Activated CD4-positive, alpha-beta T cell treated with anti-CD3 and anti-CD28 coated beads, Interleukin-10, Interleukin-2, amounts not matched to agents 100 ng/mL and 50 ng/mL, durations not matched to agents 16 hours and 8 hours (primary cell): ENCODE measurements at regions not wholly inside any gene's neighbourhood (a gene's known extent, or its start where the extent isn't known, plus 50 kb on each side); places are given as distances from the start of the nearest gene placed in this dataset.

ENCODE experiments used
- DNase-seq: peaks from one replicate; pipeline ENCODE4 v3.0.0-alpha.2; 2020

DNA sequence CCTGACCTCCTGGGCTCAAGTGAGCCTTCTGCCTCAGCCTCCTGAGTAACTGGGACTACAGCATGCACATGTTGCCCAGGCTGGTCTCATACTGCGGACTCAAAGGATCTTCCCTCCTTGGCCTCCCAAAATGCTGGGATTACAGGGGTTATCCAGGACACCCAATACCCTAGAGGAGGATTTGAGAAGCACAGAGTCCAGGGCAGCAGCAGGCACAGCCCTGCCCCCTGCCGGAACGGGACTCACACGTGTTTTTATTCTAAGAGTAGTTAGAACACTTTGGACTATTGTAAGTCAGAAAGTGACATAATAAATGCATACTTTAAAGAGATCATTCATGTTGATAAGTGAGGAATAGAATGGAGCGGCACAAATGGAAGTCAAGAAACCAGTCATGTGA is 80.2 kb downstream of the C6orf118 start:
- no peak for DNase-seq

DNA sequence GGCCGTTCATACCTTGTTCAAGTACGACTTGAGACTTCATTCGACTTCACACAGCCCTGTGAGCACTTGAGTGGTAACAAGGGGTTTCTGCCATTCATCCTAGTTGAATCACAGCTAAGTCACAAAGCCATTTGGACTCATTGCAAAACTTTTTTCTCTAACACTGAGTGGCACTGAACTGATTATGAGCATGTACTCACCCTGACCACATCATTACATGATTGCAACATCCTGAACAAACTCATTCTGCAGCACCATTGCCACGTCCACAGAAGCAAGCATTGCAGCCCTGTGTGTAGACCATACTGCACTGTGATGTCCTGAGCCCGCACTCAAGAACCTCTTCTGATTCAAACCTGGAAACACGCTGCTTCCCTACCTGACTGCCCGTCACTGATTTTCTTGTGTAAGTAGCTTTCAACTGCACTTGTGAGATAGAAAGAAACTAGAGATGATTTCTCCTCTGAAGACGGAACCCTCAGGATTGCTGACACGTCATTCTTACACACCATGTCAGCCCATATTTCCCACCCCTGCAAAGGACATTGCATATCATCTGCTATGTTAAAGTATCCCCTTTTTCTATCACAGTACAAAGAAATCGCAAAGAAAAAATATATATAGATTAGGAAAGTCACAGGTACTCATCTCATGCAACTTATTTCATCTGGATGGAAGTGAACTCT is 81.6 kb downstream of the C6orf118 start:
- DNase-seq = no peak

DNA sequence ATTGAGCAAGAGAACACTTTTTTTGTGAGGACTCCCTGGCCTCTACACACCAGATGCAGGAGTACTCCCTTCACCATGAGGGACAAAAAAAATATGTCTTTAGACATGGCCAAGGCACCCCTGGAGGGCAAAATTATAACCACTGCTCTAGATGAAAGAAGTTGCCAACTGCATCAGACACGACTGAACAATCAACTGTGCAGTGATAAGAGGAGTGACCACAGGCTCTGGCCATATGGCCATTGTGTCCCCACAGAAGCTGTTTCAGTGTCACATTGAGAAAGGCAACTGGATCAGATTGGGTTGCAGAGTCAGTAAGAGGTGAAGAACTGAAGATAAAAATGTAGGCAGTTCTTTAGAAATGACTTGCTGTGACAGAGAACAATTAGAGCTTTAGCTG is 85.7 kb downstream of the C6orf118 start:
- no peak for DNase-seq

DNA sequence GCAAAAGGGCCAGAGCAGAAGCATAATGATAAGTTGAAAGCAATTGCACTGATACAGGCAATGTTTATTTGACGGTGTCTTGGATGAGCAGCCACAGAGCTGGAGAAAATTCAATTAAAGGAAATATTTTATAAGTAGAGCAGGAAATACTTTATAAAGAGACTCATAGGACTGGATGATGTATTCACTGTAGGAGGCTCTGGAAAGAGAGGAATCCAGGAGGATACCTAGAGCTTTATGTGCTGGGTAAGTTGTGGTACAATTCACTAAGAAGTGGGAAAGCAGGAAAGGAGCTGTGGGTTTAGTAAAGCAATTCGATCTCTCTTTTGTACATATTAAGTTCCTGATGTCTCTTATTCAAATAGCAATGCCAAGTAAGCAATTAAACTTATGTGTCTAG is 86.3 kb downstream of the C6orf118 start:
- DNase-seq = no peak

DNA sequence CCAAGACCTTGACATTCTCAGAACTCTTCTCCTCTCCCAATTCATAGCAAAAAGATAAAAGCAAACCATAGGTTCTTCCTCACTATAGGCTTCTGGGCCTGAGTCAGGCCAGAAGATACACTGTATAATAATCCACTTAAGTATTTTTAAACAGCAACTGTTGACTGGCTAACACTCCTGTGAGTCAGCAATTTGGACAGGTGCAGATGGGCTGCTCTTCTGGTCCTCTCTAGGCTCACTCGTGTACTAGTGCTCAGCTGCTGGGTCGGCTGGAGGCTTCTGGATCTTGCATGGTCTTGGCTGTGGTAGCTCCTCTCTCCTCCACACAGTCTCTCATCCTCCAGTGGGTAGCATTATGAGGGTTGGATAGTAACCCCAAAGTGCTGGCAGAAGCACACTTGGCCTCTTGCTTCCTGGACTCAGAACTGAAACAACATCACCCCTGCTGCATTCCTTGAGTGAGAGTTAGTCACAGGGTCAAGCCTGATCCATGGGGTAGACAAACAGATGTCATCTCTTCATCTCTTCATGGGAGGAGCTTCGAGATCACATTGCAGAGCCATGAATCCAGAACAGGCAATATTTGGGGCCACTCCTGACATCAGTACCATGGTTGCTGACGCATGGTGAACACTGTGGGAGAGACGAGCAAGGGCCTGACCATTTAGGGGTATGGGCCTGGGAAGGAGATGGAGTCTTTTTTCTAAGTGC is 86.9 kb downstream of the C6orf118 start:
- no peak for DNase-seq

DNA sequence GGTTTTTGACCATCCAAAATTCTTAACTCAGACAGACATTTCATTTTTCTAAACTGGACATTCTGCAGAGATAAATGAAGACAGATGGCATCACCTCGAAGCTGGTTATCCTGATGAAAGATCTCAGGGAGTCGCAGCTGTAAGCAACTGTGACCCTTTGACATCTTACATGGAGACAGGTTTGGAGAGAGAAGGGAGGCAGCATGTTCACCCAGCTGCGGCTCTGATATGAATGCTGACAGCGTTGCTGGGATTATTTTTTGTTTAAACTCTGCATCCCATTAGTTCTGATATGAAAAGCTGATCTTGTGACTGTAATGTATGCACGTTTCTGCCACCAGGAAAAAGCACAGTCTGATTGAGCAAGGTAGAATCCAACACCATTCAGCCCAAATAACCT is 89.4 kb downstream of the C6orf118 start:
- DNase-seq = no peak

DNA sequence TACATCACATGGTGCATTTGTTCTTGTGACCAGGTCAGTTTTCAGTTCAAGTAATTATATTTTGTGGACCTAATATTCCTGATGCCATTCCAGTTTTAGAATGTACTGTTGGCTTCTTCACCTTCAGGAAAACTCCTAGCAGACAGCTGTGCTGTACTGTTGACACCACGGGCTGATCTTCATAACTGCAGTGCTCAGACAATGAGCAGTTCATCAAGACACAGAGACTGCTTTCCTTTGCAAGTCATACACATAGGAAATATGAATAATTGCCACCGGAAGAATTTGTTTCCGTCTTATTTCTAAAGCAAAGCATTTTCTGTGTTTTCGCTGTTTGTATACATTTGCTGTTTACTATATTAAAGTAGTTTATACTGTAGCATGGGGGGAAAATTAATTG is 89.8 kb downstream of the C6orf118 start:
- DNase-seq = no peak

DNA sequence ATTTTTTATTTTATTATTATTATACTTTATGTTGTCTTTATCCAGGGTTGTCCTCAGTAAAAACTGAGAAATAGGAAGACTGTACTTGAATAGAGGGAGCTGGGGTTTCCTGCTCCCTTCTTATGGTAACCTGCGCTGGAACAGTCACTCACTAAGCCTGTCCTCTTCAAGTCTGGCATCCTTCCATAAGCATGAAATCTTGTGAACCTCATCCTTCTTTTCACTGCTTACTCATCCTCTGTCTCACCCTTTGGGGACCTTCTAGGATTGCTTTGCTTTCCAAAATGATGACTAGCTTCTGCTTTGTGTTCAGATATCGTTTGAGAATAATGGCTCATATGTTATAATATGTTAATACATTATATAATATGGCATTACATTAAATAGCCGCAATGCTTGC is 90.6 kb downstream of the C6orf118 start:
- no peak for DNase-seq

DNA sequence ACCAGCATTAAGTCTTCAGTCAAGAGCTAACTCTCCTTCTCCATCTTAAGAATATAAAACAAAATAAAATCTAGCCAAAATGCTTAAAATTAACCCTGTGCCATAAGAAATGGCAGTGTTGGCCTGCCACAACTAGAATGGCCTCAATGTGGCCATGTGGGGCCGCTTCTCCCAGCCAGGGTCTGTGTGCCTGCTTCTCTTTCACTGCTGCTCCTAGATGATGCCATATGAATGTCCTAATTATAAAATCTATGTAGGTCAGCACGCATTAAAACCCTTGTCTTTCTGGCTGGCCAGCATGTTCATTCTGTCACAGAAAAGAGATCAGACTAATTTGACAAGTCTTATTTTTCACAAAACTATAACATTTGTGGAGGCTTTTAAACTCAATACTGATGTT is 102.6 kb downstream of the C6orf118 start:
- no peak for DNase-seq

DNA sequence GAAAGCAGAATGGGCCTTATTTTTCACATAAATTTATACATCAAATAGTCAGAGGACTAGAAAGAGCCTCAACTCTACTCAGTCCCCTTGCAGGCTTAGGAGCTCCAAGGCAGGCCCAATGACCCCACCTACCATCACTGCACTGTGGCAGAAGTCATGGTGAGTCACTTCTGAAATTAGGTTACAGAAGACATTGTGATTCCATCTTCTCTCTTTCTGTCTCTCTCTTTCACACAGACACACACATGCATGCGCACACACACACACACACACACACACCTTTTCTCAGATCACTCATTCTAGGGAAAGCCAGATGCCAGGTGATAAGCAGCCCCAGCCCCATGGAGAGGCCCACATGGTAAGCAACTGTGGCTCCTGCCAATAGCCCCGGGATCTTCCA is 103.8 kb downstream of the C6orf118 start:
- no peak for DNase-seq

DNA sequence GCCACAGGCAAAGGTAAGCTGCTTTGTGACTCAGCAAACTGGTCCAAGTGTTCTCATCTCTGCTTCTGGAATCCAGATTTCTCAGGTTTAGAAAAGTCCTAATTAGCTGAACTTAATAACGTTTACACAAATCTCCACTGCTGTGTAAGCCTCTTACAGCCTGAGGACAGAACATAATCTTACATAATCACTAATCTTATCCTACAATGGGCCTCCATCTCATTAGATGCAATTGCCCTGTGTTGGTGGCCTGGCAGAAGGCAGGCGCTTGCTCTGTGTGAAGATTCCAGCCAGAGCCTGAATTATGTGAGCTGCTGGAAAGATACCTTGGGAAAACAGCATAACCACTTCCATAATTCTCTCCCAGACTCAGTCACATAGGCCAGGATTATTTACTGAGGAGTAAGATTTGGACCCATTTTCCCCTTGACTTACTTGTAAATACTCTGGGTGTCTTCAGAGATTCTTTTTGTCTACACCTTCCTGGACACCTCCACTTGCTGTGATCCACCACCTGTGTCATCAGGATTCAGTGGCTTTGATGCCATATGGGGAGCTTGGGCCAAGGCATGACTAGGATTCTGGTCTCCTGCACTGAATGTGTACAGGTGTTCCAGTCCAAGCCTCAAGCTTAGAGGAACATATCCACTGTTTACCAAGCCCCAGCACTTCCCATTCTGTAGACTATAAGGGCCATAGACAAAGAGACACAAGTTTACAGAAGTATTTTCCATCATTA is 104.4 kb downstream of the C6orf118 start:
- DNase-seq = no peak

DNA sequence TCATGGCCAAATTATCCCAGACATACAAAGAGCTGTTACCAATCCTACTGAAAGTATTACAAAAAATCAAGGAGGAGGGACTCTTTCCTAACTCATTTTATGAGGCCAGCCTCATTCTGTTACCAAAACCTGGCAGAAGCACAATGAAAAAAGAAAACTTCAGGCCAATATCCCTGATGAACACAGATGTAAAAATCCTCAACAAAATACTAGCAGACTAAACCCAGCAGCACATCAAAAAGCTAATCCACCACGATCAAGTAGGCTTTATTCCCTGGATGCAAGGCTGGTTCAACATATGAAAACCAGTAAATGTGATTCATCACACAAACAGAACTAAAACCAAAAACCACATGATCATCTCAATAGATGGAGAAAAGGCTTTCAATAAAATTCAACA is 109.2 kb downstream of the C6orf118 start:
- DNase-seq = no peak

DNA sequence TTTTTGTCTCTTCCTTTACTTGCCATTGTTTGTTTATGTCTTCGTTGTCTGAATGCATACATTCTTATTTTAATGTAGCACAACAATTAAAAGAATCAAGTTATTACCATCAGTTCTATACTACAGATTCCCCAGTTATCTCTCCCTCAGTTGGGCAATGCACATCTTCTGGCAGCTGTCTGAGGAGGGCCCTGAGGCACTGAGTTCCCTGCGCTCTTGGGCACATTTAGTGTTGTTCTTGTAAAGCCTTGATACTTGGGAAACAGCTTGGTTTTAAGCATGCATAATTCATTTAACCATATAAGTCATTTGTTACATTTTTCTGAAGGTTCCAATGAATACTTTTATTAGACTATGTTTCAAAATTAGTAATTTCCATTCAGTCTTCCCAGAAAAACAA is 117.9 kb downstream of the C6orf118 start:
- DNase-seq = no peak

DNA sequence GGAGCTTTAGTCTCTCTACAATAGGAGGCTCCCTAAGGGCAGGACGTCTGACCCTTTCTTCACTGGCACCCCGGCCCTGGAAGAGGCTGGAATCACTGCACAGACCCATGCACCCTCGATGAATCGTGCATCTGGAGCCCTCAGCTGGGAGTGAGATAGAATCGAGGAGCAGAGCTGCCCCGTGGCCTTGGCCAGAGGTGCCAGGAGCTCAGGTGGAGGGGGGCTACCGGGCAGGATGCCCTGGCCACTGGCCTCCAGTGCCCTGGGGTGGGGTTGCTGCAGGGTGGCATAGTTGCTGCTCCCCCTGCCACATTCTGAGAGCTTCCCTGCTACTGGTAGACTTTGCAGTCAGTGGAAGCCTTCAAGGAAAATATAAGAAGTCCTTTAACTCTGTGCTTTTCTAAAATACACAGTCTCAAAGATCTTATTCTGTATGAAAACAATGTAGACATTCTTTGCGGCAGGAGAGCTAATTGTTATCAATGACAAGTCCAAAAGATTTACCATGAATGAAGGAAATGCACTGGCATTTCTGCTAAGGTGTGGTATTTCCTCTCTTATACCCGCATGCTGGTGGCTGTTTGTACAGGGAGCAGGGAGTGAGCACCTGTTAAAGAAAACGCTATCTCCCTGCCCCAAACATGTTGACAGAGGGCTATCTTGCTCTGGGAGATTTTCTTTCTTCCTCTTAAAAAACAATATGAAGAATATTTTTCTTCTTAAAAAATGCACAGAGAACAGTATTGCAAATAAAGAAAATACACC is 122.8 kb downstream of the C6orf118 start:
- no peak for DNase-seq

DNA sequence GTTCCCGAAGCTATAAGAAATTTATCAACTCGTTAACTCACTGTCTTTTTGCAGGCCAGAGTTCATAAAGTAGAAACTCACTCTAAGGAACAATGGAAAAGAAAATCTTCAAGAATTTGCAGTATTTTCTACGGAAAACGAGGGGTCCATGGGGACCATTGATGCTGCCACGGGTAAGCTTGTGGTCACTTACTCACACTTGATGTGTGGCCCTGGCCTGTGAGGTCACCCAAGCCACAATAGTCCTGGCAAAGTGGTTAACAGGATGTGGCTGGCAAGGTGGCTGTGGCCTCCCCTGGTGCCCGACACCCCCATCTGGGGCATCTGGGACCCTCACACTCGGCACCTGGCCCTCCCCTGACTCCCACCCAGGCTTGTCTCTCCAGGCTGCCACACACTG is 123.4 kb downstream of the C6orf118 start:
- no peak for DNase-seq

DNA sequence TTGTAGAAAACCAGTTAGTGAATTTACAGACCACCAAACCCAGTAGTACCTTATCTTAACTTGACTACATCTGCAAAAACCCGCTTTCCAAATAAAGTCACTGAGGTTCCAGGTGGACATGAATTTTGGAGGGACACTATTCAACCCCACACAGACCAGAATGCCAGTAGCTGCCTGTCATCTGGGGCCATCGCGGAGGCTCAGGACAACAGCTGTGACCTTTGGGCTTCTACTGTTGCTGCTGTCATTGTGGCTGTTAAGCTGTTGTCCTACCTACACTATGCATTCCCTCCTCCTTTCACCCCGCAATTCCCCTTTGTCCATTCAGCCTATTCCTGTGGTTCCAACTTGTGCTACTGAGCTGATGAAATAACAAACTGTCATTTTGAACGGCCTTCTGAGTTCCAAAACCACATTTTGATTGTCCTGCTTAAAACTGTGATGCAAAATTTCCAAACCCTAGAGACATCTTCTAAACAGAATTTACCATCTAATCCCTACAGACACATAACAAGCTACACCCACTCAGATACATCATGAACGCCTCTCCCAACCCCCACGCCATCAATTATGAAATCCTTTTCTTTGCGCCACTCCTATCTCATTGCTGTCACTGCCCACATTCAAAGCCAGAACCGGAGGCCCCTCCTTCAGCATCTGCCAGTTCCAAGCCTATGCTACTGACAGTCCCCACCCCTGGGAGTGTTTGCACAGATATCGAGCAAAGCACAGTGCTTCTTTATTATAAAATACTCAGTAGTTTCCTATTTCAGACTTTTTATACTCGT is 125.0 kb downstream of the C6orf118 start:
- DNase-seq = no peak

DNA sequence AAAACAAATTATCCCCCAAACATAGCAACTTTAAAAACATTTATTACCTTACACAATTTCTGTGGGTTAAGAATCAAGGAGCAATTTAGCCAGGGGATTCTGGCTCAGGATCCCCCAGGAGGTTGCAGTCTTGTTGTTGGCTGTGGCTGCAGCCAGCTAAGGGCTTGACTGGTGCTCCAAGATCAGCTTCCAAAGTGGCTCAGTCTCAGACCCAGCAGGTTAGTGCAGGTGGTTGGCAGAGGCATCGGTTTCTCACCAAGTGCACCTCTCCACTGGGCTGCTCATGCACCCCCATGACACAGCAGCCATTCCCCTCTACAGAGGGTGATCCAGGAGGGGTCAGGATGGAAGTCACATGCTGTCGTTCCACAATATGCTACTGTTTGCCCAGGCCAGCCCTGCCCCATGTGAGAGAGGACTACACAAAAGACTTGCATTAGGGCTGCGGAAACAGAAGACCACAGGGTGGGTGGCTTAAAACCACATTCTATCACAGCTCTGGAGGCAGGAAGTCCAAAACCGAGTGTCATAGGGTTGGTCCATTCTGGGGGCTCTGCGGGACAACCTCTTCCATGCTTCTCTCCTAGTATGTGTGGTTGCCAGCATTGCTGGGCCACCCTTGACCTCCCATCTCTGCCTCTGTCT is 125.8 kb downstream of the C6orf118 start:
- DNase-seq = no peak

DNA sequence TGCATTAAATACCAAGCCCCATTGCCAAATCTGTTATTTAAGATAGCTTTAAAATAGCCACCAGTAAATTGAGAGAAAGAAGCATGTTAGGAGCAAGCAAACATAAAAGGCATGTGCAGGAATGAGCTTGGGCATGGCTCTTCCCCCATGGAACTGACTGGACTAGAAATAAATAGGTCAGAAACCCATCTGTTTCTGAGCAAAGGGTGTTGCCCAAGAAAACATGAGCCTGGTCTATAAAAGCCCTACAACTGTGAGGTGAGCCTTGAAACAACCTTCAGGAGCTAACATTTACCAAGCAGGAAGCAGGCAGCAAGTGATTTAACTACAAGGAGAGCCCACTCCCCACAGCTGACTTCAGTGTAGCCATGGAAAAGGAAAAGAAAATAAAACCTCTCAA is 126.3 kb downstream of the C6orf118 start:
- no peak for DNase-seq

DNA sequence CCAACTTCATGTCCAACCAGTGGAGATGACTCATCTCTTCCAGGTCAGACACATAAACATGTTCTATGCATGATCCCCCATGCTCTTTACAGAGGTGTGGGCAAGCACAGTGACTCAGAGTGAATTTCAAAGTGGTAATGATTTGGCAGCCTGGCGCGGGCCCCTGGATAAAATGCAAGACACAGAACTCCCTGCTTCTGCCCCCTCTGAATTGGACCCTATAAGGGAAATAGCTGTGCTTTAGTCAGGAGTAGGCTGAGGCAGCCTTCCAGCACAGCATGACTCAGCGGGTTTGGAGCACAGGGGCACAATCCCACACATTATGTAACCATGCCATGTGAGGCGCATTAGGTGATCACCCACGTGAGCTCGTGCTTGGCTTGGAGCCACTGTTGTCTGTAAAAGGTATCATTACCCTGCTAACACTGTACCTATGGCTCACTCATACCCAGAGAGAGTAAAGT is 127.4 kb downstream of the C6orf118 start:
- no peak for DNase-seq

DNA sequence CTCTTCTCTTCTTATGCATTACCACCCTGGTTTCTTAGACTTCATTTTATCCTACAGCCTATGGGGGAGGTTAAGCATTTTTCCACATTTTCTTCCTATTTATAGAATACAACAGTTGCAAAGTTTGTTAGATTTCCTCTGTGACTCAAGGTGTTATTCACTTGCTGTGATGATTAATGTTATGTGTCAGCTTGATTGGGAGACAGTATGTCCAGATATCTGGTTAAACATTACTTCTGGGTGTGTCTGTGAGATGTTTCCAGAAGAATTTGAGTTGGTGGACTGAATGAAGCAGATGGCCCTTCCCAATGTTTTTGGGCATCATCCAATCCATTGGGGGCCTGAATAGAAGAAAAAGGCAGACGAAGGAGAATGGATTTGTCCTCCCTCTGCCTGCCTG is 131.3 kb downstream of the C6orf118 start:
- no peak for DNase-seq

DNA sequence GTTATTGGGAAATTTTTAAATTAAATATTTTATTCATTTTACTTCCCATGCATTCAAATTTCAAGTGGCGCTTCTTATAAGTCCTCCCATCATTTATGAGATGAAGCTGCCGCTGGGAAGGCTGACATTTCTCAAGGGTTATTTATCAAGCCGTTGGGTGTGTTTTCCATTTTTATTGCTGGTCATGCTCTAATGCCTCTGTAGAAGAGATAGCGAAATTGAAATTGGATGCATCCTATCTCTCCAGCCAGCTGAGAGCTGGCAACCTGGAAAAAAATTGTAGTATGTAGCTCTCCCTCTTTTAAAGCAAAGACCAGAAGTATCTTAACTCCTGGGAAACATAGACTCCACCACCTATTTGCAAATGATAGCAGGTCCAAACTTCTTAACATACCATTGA is 135.9 kb downstream of the C6orf118 start:
- DNase-seq = no peak

DNA sequence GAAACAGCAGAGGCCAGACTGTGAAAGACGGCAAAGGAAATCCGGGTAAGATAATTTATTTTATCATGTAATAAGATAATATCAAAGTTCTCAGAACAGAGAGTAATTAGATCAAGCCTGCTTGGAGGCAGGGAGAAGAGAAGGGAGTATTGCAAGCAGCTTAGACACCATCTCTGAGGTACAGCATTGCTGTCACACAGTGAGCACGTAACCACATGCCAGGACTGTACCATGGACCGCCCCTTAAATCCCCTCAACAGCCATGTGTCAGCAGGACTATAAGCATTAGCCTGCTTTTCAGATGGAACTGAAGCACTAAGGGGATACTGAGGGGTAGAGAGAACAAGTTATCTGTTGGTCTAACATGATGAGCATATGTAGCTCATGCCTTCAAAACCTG is 141.5 kb downstream of the C6orf118 start:
- no peak for DNase-seq
